ENCODE measurements at regions not wholly inside any gene's neighbourhood (a gene's known extent, or its start where the extent isn't known, plus 50 kb on each side); places are given as distances from the start of the nearest gene placed in this dataset.

DNA sequence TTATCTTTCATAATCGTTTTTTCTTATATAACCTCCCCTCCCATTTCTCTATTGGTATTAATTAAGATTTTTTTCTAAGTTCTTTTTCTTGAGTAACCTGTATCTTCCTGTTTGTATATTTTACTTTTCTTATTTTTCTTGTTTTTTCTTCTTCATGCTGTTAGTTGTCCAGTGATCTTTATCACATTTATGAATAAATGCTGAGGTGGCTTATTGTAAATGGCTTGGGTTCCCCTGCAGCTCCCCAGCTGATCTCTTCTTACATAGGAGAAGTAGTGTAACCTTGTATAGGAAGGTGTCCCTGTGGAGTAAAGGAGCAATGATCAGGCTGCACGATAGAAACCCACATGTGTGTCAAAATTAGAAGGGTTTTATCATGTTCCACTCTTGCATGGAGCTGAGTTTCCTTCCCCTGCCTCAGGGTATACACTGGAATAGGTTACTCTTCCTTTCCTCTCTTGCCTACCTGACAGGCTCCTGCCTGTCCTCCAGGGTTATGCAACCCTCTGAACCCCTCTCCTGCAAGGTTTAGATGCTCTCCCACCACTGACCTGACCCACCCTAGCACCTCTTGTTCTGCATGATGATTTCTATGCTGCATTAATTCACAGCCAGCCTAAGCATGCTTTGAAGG is 334.8 kb upstream of the RGS6 start:
- Histone ChIP-seq H3K9ac (ENCODE audit: low read depth, low read length) (no peak overlapping the region), H3K4me1 (ENCODE audit: insufficient read depth, low read length) (no peaks in the 10 kb centered on the region), H3K36me3 (ENCODE audit: insufficient read depth, low read length) (no peaks in the 10 kb centered on the region), H3K9me3 (ENCODE audit: control insufficient read depth, insufficient read depth, low read length) (no peaks in the 10 kb centered on the region)

DNA sequence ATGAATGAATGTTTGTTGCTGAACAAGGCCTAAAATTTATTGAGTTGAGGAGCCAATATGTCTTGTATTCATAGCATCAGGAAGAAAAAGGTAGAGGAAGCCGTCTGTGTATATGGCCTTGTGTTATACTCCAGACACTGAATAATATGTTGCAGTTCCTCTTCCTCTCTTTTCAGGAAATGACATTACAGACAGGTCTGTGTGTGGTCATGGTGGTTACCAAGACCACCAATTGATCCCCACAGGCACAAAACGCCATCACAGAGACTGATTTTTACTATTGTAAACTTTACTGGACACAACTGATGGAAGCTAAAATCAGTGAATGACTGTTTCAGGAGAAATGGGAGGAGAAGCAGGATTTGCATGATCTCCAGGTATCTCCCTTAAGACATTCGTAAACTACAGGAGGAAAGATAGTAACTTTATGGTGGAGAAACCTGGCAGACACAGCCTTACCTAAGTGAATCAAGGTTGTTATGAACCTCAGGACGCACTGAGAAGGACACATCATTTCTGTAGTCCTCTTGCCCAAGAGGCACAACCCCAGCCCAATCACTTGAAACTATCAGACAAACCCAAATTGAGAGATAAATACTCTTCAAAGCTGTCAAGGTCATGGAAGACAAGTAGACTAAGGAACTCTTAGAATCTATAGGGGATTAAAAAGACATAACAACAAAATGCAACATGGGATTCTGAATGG is 334.1 kb upstream of the RGS6 start:
- Histone ChIP-seq H3K9ac (ENCODE audit: low read depth, low read length) (no peak overlapping the region), H3K36me3 (ENCODE audit: insufficient read depth, low read length) (no peaks in the 10 kb centered on the region), H3K9me3 (ENCODE audit: control insufficient read depth, insufficient read depth, low read length) (no peaks in the 10 kb centered on the region), H3K4me1 (ENCODE audit: insufficient read depth, low read length) (no peaks in the 10 kb centered on the region)

DNA sequence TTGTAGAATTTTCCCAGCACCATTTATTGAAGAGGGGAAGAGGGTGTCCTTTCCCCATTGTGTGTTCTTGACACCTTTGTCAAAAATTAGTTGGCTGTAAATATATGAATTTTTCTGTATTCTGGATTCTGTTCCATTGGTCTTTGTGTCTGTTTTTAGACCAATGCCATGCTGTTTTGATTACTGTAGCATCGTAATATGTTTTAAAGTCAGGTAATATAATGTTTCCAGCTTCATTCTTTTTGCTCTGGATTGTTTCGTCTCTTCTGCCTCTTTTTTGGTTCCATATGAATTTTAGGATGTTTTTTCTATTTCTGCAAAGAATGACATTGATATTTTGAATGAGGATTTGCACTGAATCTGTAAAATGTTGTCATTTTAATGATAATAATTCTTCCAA is 331.9 kb upstream of the RGS6 start:
- Histone ChIP-seq H3K36me3 (ENCODE audit: insufficient read depth, low read length) (no peaks in the 10 kb centered on the region), H3K9me3 (ENCODE audit: control insufficient read depth, insufficient read depth, low read length) (no peaks in the 10 kb centered on the region), H3K4me1 (ENCODE audit: insufficient read depth, low read length) (no peaks in the 10 kb centered on the region), H3K9ac (ENCODE audit: low read depth, low read length) (no peak overlapping the region)

DNA sequence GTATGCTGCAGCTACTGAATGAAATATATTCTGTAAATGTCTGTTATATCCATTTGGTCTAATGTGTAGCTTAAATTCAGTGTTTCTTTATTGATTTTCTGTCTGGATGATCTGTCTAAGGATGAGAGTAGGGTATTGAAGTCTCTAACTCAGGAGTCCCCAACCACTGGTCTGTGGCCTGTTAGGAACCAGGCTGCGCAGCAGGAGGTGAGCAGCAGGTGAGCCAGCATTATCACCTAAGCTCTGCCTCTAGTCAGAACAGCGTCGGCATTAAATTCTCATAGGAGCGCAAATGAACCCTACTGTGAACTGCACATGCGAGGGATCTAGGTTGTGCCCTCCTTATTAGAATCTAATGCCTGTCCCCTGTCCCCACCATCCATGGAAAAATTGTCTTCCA is 329.7 kb upstream of the RGS6 start:
- H3K9me3 ChIP-seq (ENCODE audit: control insufficient read depth, insufficient read depth, low read length) = no peaks in the 10 kb centered on the region
- no peak overlapping the region for H3K9ac ChIP-seq (ENCODE audit: low read depth, low read length)
- H3K36me3 ChIP-seq (ENCODE audit: insufficient read depth, low read length) = no peaks in the 10 kb centered on the region

DNA sequence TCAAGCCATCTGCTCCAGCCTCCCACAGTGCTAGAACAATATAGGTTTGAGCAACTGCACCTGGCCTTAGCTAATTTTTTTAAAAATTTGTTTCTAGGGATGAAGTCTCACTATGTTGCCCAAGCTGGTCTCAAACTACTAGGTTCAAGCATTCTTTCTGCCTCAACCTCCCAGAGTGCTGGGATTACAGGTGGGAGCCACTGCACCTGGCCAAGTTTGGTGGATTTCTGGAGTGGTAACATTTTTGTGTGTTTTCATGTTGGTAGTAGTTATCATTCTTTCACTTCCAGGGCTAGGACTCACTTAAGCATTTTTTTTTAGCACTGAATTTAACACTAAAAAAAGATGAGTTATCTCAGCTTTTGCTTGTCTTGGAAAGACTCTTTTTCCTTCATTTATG is 328.0 kb upstream of the RGS6 start:
- Histone ChIP-seq H3K36me3 (ENCODE audit: insufficient read depth, low read length) (no peaks in the 10 kb centered on the region), H3K9ac (ENCODE audit: low read depth, low read length) (no peak overlapping the region), H3K4me1 (ENCODE audit: insufficient read depth, low read length) (peaks cover 11% of the 10 kb centered on the region), H3K9me3 (ENCODE audit: control insufficient read depth, insufficient read depth, low read length) (no peaks in the 10 kb centered on the region)

More for the DNA sequence above, 329.7 kb upstream of the RGS6 start:
- H3K4me1 ChIP-seq (ENCODE audit: insufficient read depth, low read length) = peaks cover 4% of the 10 kb centered on the region

DNA sequence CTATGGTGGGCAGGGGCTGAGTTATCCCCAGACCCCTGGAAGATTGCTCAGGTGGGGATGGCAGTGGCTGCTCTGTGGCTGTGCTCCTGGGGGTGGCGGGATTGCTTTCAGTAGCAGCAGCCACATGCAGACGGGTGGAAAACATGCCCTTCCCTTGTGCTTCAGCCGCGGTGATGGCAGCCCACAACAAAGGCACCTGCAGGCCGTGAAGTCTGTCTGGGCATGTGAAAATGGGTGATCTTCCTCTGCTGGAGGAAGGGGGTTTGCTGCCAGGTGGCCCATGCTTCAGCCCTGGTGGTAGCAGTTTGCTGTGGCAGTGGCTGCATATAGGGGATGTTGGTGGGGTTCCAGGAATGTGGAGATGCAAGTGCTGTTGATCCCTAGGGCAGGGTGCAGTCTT is 326.2 kb upstream of the RGS6 start:
- Histone ChIP-seq H3K9ac (ENCODE audit: low read depth, low read length) (no peak overlapping the region), H3K36me3 (ENCODE audit: insufficient read depth, low read length) (no peaks in the 10 kb centered on the region), H3K9me3 (ENCODE audit: control insufficient read depth, insufficient read depth, low read length) (no peaks in the 10 kb centered on the region), H3K4me1 (ENCODE audit: insufficient read depth, low read length) (peaks cover 11% of the 10 kb centered on the region)

DNA sequence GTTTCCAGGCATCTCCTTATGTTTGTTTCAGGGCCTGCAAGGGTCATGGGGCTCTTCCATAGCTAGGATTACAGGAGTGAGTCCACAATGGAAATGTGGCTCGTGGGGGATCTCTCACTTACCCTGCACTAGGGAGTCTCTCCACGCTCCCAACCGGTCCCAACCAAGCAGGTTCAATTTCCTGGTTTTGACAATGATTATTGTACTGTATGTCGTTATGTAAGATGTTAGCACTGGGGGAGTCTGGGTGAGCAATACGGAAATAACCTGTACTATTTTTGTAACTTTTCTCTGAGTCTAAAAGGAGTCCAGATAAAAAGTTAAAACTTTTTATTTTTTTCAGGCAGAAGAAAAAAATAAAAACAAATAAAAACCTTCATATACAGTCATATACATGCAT is 325.7 kb upstream of the RGS6 start:
- Histone ChIP-seq H3K9me3 (ENCODE audit: control insufficient read depth, insufficient read depth, low read length) (no peaks in the 10 kb centered on the region), H3K4me1 (ENCODE audit: insufficient read depth, low read length) (peaks cover 11% of the 10 kb centered on the region), H3K9ac (ENCODE audit: low read depth, low read length) (no peak overlapping the region), H3K36me3 (ENCODE audit: insufficient read depth, low read length) (no peaks in the 10 kb centered on the region)

DNA sequence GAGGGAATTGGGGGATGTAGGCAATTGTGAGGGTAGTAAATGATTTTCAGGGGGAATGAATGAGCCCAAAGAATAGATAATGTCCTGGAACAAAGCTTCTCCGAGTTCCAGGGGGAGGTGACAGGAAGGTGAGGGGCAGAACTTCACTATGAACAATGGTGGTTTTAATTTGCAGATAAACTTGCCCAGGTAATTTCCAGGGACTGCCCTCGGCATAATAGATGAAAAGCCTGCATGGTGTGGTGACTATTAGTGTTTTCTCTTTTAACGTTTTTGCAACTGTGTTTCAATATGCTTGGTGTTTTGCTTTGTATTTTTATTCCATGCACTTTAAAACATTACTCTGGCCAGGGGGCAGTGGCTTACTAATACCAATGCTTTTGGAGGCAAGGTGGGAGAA is 325.2 kb upstream of the RGS6 start:
- Histone ChIP-seq H3K9ac (ENCODE audit: low read depth, low read length) (no peak overlapping the region), H3K4me1 (ENCODE audit: insufficient read depth, low read length) (peaks cover 11% of the 10 kb centered on the region), H3K36me3 (ENCODE audit: insufficient read depth, low read length) (no peaks in the 10 kb centered on the region), H3K9me3 (ENCODE audit: control insufficient read depth, insufficient read depth, low read length) (no peaks in the 10 kb centered on the region)

DNA sequence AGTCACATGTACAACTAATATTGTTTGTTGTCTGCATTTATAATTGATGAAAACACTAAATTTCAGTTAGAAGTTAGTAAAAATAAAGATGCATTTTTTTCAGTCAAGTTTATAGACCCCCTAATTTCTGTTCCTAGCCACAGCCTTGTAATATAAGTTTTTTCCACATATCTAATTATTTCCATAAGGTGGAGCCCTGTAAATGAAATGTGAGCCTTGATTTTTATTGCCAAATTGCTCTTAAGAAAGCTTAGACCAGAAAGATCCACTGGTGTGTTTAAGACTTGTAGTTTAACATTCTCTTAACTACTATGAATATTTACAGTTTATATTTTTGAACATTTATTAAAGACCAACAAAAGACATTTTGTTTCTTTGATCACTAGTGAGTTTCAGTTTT is 322.1 kb upstream of the RGS6 start:
- no peaks in the 10 kb centered on the region for H3K36me3 ChIP-seq (ENCODE audit: insufficient read depth, low read length)
- no peak overlapping the region for H3K9ac ChIP-seq (ENCODE audit: low read depth, low read length)
- H3K4me1 ChIP-seq (ENCODE audit: insufficient read depth, low read length) = peaks cover 11% of the 10 kb centered on the region
- no peaks in the 10 kb centered on the region for H3K9me3 ChIP-seq (ENCODE audit: control insufficient read depth, insufficient read depth, low read length)

DNA sequence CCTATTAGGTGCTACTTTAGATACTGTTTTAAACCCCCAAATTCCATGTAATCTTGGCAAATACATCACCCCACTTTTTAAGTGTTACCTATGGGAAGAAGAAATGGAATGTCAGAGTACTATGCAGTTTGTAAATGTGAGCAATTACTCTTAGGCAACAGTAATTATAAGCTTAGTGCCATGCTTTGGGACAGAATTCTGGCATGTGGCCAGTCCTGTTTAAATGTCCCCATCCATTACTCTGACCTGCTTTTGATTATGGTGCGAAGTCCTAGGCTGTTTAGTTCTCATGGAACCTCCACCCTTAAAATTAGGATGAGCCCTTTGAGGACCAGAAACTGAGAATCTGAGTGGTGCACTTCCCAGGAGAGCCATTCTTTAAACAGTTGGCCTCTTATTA is 321.4 kb upstream of the RGS6 start:
- Histone ChIP-seq H3K4me1 (ENCODE audit: insufficient read depth, low read length) (peaks cover 11% of the 10 kb centered on the region), H3K9me3 (ENCODE audit: control insufficient read depth, insufficient read depth, low read length) (no peaks in the 10 kb centered on the region), H3K9ac (ENCODE audit: low read depth, low read length) (no peak overlapping the region), H3K36me3 (ENCODE audit: insufficient read depth, low read length) (no peaks in the 10 kb centered on the region)

DNA sequence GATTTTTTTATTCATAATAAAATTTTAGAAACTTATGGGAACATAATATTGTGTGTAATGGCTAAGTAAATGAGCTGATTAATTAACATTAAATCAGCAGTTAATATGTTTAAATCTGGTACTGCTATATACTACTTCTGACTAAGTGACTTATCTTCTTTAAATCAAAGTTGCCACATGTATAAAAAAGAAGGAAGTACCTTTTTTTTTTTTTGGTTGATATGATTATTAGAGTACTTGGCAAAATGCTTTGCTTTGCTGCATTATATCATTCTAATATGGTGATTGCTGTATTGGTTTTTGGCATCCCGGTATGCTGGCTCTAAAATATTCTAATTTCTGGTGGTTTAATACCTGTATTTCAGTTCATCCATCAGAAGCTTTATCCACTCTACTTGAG is 319.1 kb upstream of the RGS6 start:
- Histone ChIP-seq H3K4me1 (ENCODE audit: insufficient read depth, low read length) (peaks cover 5% of the 10 kb centered on the region), H3K9me3 (ENCODE audit: control insufficient read depth, insufficient read depth, low read length) (no peaks in the 10 kb centered on the region), H3K9ac (ENCODE audit: low read depth, low read length) (no peak overlapping the region), H3K36me3 (ENCODE audit: insufficient read depth, low read length) (no peaks in the 10 kb centered on the region)

DNA sequence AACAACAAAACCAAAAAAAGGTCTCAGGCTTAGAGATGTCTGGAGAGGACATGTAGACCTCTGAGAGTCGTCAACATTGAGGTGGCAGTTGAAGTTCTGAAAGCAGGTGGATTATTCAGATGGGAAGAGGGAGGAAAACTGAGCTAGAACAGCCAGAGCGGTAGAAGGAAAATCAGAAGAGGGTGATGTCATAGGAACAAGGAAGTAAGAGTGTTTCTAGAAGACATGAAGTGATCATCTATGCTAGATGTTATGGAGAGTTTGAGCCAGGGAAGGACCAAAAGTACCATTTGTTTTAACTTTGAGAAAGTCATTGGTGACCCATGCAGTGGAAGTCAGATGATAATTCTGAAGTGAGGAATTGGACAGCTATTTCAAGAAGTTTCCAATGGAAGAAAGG is 316.2 kb upstream of the RGS6 start:
- no peaks in the 10 kb centered on the region for H3K9me3 ChIP-seq (ENCODE audit: control insufficient read depth, insufficient read depth, low read length)
- no peak overlapping the region for H3K9ac ChIP-seq (ENCODE audit: low read depth, low read length)
- no peaks in the 10 kb centered on the region for H3K36me3 ChIP-seq (ENCODE audit: insufficient read depth, low read length)
- H3K4me1 ChIP-seq (ENCODE audit: insufficient read depth, low read length) = peaks cover 9% of the 10 kb centered on the region

DNA sequence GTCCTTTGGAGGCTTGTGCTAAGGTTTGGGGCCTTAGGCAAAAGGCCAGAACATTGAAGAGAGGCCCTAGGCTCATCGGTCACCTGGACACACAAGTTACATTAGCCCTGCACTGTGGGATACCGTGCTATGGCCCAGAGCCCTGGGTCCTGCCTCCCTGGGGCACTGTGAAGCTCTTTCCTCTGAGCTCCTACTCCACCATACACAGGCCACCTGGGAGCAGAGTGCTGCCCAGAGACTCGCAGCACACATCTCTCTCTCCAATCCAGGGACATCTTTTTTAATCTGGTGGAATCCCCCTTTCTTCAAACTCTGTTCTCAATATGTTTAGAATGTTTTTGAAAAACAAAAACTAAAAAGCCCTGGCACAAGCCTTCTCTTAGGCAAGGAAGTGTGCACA is 314.2 kb upstream of the RGS6 start:
- no peaks in the 10 kb centered on the region for H3K9me3 ChIP-seq (ENCODE audit: control insufficient read depth, insufficient read depth, low read length)
- H3K36me3 ChIP-seq (ENCODE audit: insufficient read depth, low read length) = no peaks in the 10 kb centered on the region

DNA sequence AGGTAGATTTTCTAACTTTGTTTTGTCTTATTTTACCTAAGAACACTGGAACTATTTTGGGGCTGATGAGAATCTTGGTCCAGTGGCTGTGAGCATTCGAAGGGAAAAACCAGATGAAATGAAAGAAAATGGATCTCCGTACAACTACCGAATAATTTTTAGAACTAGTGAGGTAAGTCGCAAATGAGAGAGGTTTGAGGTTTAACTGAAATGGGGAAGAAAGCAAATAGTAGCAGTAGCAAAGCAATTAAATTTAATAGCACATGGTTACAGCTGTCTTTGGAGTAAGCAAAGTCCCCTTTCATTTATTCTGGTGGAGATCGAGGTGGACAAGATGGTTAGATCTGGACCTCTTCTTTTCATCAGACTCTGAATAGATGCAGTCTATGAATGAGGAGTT is 313.5 kb upstream of the RGS6 start:
- Histone ChIP-seq H3K9me3 (ENCODE audit: control insufficient read depth, insufficient read depth, low read length) (no peaks in the 10 kb centered on the region), H3K9ac (ENCODE audit: low read depth, low read length) (no peak overlapping the region), H3K4me1 (ENCODE audit: insufficient read depth, low read length) (peaks cover 11% of the 10 kb centered on the region), H3K36me3 (ENCODE audit: insufficient read depth, low read length) (no peaks in the 10 kb centered on the region)

More for the DNA sequence above, 314.2 kb upstream of the RGS6 start:
- Histone ChIP-seq H3K4me1 (ENCODE audit: insufficient read depth, low read length) (peaks cover 11% of the 10 kb centered on the region), H3K9ac (ENCODE audit: low read depth, low read length) (no peak overlapping the region)

DNA sequence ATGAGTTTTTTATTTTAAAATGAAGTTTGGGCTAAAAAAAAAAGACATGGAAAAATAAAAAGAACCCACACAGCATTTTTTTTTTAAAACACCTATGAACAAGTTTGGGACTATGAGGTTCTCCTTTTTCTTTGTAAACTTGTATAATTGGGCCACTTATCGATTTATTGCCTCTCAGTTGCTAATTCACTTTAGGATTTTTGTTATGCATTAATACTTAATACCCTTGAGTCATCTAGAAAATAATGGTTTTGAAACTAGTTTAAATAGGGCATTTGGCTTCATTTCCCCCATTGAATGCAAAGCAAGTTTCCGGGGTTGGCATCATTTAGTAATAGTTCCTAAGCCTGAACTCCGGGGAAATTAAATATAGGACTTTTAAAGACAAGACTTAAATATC is 312.8 kb upstream of the RGS6 start:
- no peaks in the 10 kb centered on the region for H3K9me3 ChIP-seq (ENCODE audit: control insufficient read depth, insufficient read depth, low read length)
- H3K4me1 ChIP-seq (ENCODE audit: insufficient read depth, low read length) = peaks cover 11% of the 10 kb centered on the region
- H3K9ac ChIP-seq (ENCODE audit: low read depth, low read length) = no peak overlapping the region
- H3K36me3 ChIP-seq (ENCODE audit: insufficient read depth, low read length) = no peaks in the 10 kb centered on the region

All from ES-I3 (cell line).